Endothelial cell of umbilical vein (primary cell): ENCODE measurements at regions not wholly inside any gene's neighbourhood (a gene's known extent, or its start where the extent isn't known, plus 50 kb on each side); places are given as distances from the start of the nearest gene placed in this dataset.

ENCODE experiments used
- BruUV-seq: library from RNA; stranded (reverse); fragments of 400-500 nt; replicated peaks from 2 replicates; lab custom pipeline; 2021; lab: Mats Ljungman, UMichigan
- CTCF ChIA-PET: fragments of 300-600, 350-600 bp; sonication (Branson Sonifier 250); formaldehyde crosslinking; loops from one replicate; lab custom pipeline; 2021; ENCODE audit warnings: antibody characterized with exemption, inconsistent platforms; lab: Charles Lee
- POLR2A ChIA-PET: fragments of 300-600, 350-600 bp; sonication (Branson Sonifier 250); formaldehyde crosslinking; loops from one replicate; lab custom pipeline; 2021; ENCODE audit warnings: antibody characterized with exemption, inconsistent platforms; lab: Charles Lee
- DNase-seq: peaks from one replicate; pipeline ENCODE4 v3.0.0-alpha.2; 2011; ENCODE audit warnings: low read depth, low spot score
- FAIRE-seq: peaks from 2 replicates; lab custom pipeline; 2011; peaks lifted over from hg19 to GRCh38; lab: Jason Lieb, UNC
- H2AFZ ChIP-seq: 2 replicates; pipeline ENCODE4 v1.6.0; 2012; ENCODE audit warnings: low read depth, low read length, control low read depth, inconsistent platforms
- H3K27ac ChIP-seq: 2 replicates; pipeline ENCODE4 v1.5.1; 2011; ENCODE audit warnings: low read depth, mild to moderate bottlenecking, control low read depth, low read length, moderate library complexity; ENCODE audit not compliant: insufficient read depth
- H3K27me3 ChIP-seq, 2 experiments: 2 replicates each; pipeline versions ENCODE4 v1.6.0 to v1.6.1; 2011; ENCODE audit warnings: low read length in 2 of 2, mixed read lengths in 1 of 2; ENCODE audit not compliant: control insufficient read depth in 2 of 2, insufficient read depth in 2 of 2
- H3K36me3 ChIP-seq, 2 experiments: 2 replicates in 1 of 2; 3 replicates in 1 of 2; pipeline ENCODE4 v1.5.1; 2011; ENCODE audit warnings: low read length in 2 of 2, mild to moderate bottlenecking in 1 of 2, moderate library complexity in 1 of 2; ENCODE audit not compliant: control insufficient read depth in 2 of 2, insufficient read depth in 2 of 2; ENCODE audit errors: extremely low read depth in 1 of 2
- H3K4me1 ChIP-seq: 3 replicates; pipeline ENCODE4 v1.5.1; 2011; ENCODE audit warnings: mild to moderate bottlenecking, low read length; ENCODE audit not compliant: control insufficient read depth, insufficient read depth; ENCODE audit errors: extremely low read depth
- H3K4me2 ChIP-seq: 2 replicates; pipeline ENCODE4 v1.6.1; 2011; ENCODE audit warnings: low read length, control low read depth, mixed read lengths; ENCODE audit not compliant: insufficient read depth
- H3K4me3 ChIP-seq, 3 experiments: fragments of 200-600 bp in 1 of 3; sonication (generic), shearing (Covaris generic) in 1 of 3; replicated peaks in 1 of 3; 2 replicates each; pipeline ENCODE4 v1.5.1; 2011 to 2016; ENCODE audit warnings: control low read depth in 3 of 3, low read length in 3 of 3, mild to moderate bottlenecking in 2 of 3, inconsistent platforms in 1 of 3, low read depth in 1 of 3, moderate library complexity in 1 of 3; ENCODE audit not compliant: insufficient read depth in 1 of 3
- H3K79me2 ChIP-seq: 2 replicates; pipeline ENCODE4 v1.6.0; 2012; ENCODE audit warnings: low read length, inconsistent platforms; ENCODE audit not compliant: control insufficient read depth, insufficient read depth
- H3K9ac ChIP-seq: replicated peaks from 2 replicates; pipeline ENCODE3; 2011; ENCODE audit warnings: low read length, control low read depth; ENCODE audit not compliant: insufficient read depth; ENCODE audit errors: extremely low read depth
- H3K9me1 ChIP-seq: replicated peaks from 3 replicates; pipeline ENCODE4 v1.6.0; 2011; ENCODE audit warnings: mild to moderate bottlenecking, low read length; ENCODE audit not compliant: control insufficient read depth, insufficient read depth; ENCODE audit errors: extremely low read depth
- H3K9me3 ChIP-seq: replicated peaks from 2 replicates; pipeline ENCODE4 v1.5.1; 2012; ENCODE audit warnings: low read length, inconsistent platforms; ENCODE audit not compliant: control insufficient read depth, insufficient read depth
- H4K20me1 ChIP-seq: replicated peaks from 2 replicates; pipeline ENCODE3; 2011; ENCODE audit warnings: mild to moderate bottlenecking, low read length; ENCODE audit not compliant: control insufficient read depth, insufficient read depth; ENCODE audit errors: extremely low read depth
- CTCF ChIP-seq, 2 donors: IDR thresholded peaks; 1 replicate in 1 of 2; 2 replicates in 1 of 2; pipeline ENCODE4 v1.5.1; 2011; ENCODE audit warnings: low read length in 2 of 2, mild to moderate bottlenecking in 2 of 2, moderate library complexity in 2 of 2, control low read depth in 1 of 2, inconsistent platforms in 1 of 2, low read depth in 1 of 2; ENCODE audit not compliant: insufficient read depth in 1 of 2; ENCODE audit errors: extremely low read depth in 1 of 2
- EZH2 ChIP-seq: IDR thresholded peaks from 2 replicates; pipeline ENCODE4 v1.6.1; 2012; ENCODE audit warnings: borderline replicate concordance, low read depth, mild to moderate bottlenecking, moderate library complexity, low read length, inconsistent platforms; ENCODE audit not compliant: severe bottlenecking
- FOS ChIP-seq: IDR thresholded peaks from 2 replicates; pipeline ENCODE4 v1.6.1; 2011; ENCODE audit warnings: mild to moderate bottlenecking, low read length, moderate library complexity, borderline replicate concordance; ENCODE audit not compliant: insufficient read depth
- GATA2 ChIP-seq: IDR thresholded peaks from 2 replicates; pipeline ENCODE4 v1.7.0; 2011; ENCODE audit warnings: low read depth, mild to moderate bottlenecking, moderate library complexity, mixed read lengths, low read length; ENCODE audit not compliant: insufficient read length, insufficient read depth
- JUN ChIP-seq: IDR thresholded peaks from 2 replicates; pipeline ENCODE4 v1.6.1; 2011; ENCODE audit warnings: borderline replicate concordance, low read depth; ENCODE audit not compliant: insufficient read length, insufficient read depth
- MAX ChIP-seq: IDR thresholded peaks from 2 replicates; pipeline ENCODE4 v1.6.1; 2011; ENCODE audit not compliant: insufficient read depth, insufficient read length
- MYC ChIP-seq: IDR thresholded peaks from one replicate; pipeline ENCODE4 v1.6.1; 2011; ENCODE audit warnings: mild to moderate bottlenecking, low read depth, low read length
- POLR2A ChIP-seq: IDR thresholded peaks from 2 replicates; pipeline ENCODE4 v1.6.1; 2012; ENCODE audit warnings: low read depth, mild to moderate bottlenecking, control low read depth, low read length
- POLR2AphosphoS5 ChIP-seq: IDR thresholded peaks from 2 replicates; pipeline ENCODE4 v1.6.1; 2012; ENCODE audit warnings: low read depth, mild to moderate bottlenecking, control low read depth, low read length, moderate library complexity; ENCODE audit not compliant: insufficient read depth
- dilution Hi-C: fragments of 300-500 bp; cut with MboI; formaldehyde crosslinking; loops from one replicate; pipeline ENCODE4 v1.15.0; 2019; ENCODE audit warnings: low sequenced_read_pairs; ENCODE audit not compliant: extremely low pct_ligation_motif_present
- intact Hi-C: fragments of 100-400 bp; cut with micrococcal nuclease; formaldehyde crosslinking; loops from one replicate; pipeline ENCODE4 v1.10.0; 2022

- ChIA-PET POLR2A (no interaction called here), CTCF (interaction anchor here (0.8 to 2.2 kb wide), 4 partner anchors 10 to 669 kb away, joined by 4 to 5 read pairs (median 4); no protein-coding TSS in a partner anchor)
- no peak overlapping the region for H3K9ac ChIP-seq
- H3K27me3 ChIP-seq: no peaks in the 10 kb centered on the region
- no peak overlapping the region for H3K4me2 ChIP-seq
- H3K9me1 ChIP-seq: no peaks in the 10 kb centered on the region
- no peak overlapping the region for H3K4me3 ChIP-seq
- H3K27ac ChIP-seq: no peak overlapping the region
- H3K4me1 ChIP-seq: peaks cover 14% of the 10 kb centered on the region
- H4K20me1 ChIP-seq: no peaks in the 10 kb centered on the region
- H3K9me3 ChIP-seq: no peaks in the 10 kb centered on the region
- no peak for TF ChIP-seq MYC
- no peak for TF ChIP-seq JUN
- no peak for TF ChIP-seq GATA2
- no peak for TF ChIP-seq EZH2
- no peak for TF ChIP-seq FOS
- no peak for TF ChIP-seq POLR2AphosphoS5
- TF ChIP-seq CTCF (IDR thresholded peaks at IDR 0.05; ENCODE audit: extremely low read depth in 1 of 2, insufficient read depth in 1 of 2, low read depth in 1 of 2, low read length in 2 of 2): no peak
- no peak for TF ChIP-seq MAX
- TF ChIP-seq POLR2A: no peak
- no peaks in the 10 kb centered on the region for H3K79me2 ChIP-seq
- dilution Hi-C loops: no loop called here
- H3K36me3 ChIP-seq: no peaks in the 10 kb centered on the region
- no peak overlapping the region for H2AFZ ChIP-seq
- intact Hi-C loops: loop anchor here (10.0 kb wide), 1 partner anchor 666 kb away; the partner anchor contains the start of gene PCDH17
- DNase-seq (no peak), FAIRE-seq (no peak)
- no TSS peak for BruUV-seq
Measured at GRCh38 chr13:58300974-58301681, 669.6 kb downstream of the PCDH17 start.
